ENCODE measurements at regions not wholly inside any gene's neighbourhood (a gene's known extent, or its start where the extent isn't known, plus 50 kb on each side); places are given as distances from the start of the nearest gene placed in this dataset.
A peak's percentile ranks its signal among the peaks of the same experiment; 100 is the strongest.
"Not testable (repeated sequence)": the region's sequence is repeated elsewhere in the genome, so short reads cannot be mapped to it uniquely, and the experiment has no call there.

DNA sequence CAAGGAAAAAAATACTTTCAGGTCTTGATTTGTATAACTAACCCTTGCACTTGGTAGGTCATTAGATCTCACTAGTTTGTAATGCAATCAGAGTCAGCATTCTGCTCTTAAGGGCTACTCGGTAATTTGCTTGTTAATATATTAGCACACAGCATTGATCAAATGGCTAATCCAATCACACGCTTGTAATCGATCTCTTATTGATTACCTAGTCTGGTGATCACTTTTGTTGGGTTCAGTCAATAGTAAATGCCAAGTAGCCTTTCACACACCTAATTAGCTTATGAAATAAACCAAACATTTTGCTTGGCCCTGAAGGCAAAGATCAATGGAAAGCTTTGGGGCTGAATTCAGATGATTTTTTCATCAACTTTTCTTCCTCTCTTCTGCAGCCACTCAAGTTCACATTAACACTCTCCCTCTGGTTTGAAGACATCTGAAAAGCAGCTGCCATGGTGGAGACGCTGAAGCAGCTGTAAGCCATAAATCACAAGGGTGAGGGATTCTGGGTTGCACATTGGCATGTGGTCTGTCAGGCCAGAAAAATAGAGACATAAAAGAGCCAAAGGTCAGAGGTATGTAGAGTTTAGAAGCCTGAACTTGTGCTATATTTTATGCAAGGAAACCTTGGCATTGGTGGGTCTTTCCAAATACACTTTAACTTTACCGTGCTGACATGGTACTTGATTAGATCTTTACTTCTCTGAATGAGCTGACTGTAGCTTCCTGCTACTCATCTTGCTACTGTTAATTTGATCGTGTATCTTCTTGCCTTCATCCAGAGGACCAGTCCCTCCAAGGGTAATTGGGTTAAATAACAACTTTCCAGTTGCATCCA lies 234.4 kb downstream of the SIM1 start:
- Mint-ChIP-seq H3K27me3 (ENCODE audit: low read depth in 3 of 3) (peaks cover 0 to 2% (median 0%) of the 10 kb centered on the region in 3 donors), H3K9me3 (no peaks in the 10 kb centered on the region), H3K4me3 (peak overlapping the region in 2 of 5 donors; percentile 28 to 94), H3K27ac (peak overlapping the region in 2 of 6 donors; percentile 36 to 62), H3K4me1 (peaks cover 7 to 9% of the 10 kb centered on the region in 2 donors), H3K36me3 (no peaks in the 10 kb centered on the region)
- no peak for DNase-seq

DNA sequence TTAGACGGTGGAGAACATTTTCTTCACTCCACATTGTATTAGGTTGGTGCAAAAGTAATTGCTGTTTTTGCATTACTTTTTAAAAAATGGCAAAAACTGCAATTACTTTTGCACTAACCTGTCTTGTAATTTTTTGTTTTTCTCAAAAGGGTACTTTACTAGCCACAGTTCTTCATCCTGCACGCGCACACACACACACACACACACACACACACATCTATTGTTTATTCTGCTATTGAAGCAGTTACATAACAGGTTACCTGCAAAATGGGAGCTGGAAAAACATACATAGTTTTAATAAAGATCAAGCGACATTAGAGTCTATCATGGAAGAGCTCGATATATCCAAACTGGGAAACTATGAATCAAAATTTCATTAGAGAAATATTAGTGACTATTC lies 235.2 kb downstream of the SIM1 start:
- Mint-ChIP-seq H3K4me3 (peak overlapping the region in 4 of 5 donors; percentile 34 to 94 (median 66)), H3K9me3 (peaks cover 0 to under 1% (median 0%) of the 10 kb centered on the region in 6 donors), H3K27me3 (ENCODE audit: low read depth in 3 of 3) (peaks cover 0 to 2% (median under 1%) of the 10 kb centered on the region in 3 donors), H3K4me1 (peaks cover 7 to 9% of the 10 kb centered on the region in 2 donors), H3K36me3 (no peaks in the 10 kb centered on the region), H3K27ac (peak overlapping the region in 1 of 6 donors; percentile 85)
- no peak for DNase-seq

DNA sequence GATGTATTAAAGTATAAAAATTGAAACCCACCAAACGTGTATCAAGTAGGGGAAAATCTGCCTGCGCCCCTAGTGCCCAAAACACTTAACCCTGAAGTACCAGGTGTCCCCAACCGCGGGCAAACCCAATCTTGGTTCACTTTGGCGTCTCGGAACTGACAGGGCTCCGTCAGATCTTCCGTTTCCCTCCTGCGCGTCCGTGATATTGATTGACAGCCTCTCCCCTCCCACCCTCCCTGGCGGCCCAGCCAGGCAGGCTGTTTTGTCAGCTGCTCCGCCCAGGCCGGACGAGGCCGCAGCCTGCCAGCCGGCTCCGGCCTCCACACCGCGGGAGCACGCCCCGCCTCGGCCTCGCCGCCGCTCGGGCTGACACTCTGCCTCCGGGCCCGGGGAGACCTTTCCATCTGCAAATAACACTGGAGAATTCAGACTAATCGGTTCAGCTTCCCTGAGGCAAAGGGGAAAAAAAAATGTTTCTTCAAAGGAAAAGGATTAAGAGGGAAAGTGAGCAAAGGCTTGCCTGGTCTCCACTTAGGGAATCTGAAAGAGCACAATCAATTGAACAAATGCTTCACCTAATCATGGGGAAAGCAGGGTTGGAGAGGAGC lies 234.9 kb upstream of the MCHR2 start:
- Mint-ChIP-seq H3K4me3 (peak overlapping the region; percentile 70 to 95 (median 82)), H3K27me3 (ENCODE audit: low read depth in 3 of 3) (peaks cover 0 to 2% (median 2%) of the 10 kb centered on the region in 3 donors), H3K9me3 (peaks cover 0 to 2% (median 0%) of the 10 kb centered on the region in 6 donors), H3K36me3 (no peaks in the 10 kb centered on the region), H3K4me1 (peaks cover 7 to 9% of the 10 kb centered on the region in 2 donors), H3K27ac (peak overlapping the region in 2 of 6 donors; percentile 79 to 92)
- DNase-seq = peak; percentile 3 to 56 (median 7)

DNA sequence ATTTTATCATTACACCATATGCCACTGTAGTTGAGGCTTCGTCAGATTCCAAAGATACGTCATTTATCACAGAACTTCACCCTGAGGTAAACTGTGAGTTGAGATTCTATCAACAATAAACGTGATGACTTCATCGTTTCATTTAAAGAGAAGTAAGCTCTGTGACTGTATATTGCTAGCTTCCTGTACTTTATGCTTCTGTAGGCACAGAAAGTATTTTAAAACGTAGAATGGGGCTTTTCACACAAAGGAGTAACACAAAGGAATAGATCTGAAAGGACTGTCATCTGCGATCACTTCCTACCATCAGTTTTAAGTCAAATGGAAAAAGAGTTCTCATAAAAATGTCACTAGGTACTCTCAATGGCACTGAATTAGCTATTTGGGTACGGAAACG lies 234.4 kb upstream of the MCHR2 start:
- Mint-ChIP-seq H3K9me3 (peaks cover 0 to 2% (median 0%) of the 10 kb centered on the region in 6 donors), H3K27me3 (ENCODE audit: low read depth in 3 of 3) (peaks cover 0 to 2% (median 2%) of the 10 kb centered on the region in 3 donors), H3K27ac (peak overlapping the region in 2 of 6 donors; percentile 79 to 92), H3K4me3 (peak overlapping the region; percentile 59 to 95 (median 79)), H3K36me3 (no peaks in the 10 kb centered on the region), H3K4me1 (peaks cover 7 to 9% of the 10 kb centered on the region in 2 donors)
- DNase-seq = no peak

DNA sequence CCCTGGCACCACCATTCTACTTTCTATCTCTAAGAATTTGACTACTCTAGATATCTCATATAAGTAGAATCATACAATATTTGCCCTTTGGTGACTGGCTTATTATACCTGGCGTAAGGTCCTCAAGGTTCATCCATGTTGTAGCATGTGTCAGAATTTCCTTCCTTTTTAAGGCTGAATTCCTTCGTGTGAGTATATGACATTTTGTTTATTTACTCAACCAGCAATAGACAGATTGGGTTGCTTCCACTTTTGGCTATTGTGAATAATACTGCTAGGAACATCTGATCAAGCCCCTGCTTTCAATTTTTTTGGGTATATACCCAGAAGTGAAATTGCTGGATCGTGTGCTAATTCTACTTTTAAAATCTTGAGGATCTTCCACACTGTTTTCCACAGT lies 232.8 kb upstream of the MCHR2 start:
- Mint-ChIP-seq H3K4me1 (peaks cover 7 to 9% of the 10 kb centered on the region in 2 donors), H3K4me3 (no peak overlapping the region), H3K9me3 (peaks cover 0 to 5% (median 0%) of the 10 kb centered on the region in 6 donors), H3K36me3 (no peaks in the 10 kb centered on the region), H3K27ac (no peak overlapping the region), H3K27me3 (ENCODE audit: low read depth in 3 of 3) (peaks cover 0 to 2% (median 0%) of the 10 kb centered on the region in 3 donors)
- no peak for DNase-seq

DNA sequence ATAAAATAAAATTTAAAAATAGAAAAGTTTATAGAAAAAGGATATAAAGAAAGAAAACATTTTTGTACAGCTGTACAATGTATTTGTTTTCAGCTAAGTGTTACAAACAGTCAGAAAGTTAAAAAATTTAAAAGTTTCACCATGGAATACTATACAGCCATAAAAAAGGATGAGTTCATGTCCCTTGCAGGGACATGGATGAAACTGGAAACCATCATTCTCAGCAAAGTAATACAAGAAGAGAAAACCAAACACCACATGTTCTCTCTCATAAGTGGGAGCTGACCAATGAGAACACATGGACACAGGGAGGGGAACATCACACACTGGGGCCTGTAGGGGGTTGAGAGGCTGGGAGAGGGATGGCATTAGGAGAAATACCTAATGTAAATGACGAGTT lies 229.9 kb upstream of the MCHR2 start:
- not testable (repeated sequence) for H3K27ac Mint-ChIP-seq; H3K9me3 Mint-ChIP-seq; H3K4me1 Mint-ChIP-seq; H3K36me3 Mint-ChIP-seq; DNase-seq; H3K27me3 Mint-ChIP-seq (ENCODE audit: low read depth in 3 of 3); H3K4me3 Mint-ChIP-seq

DNA sequence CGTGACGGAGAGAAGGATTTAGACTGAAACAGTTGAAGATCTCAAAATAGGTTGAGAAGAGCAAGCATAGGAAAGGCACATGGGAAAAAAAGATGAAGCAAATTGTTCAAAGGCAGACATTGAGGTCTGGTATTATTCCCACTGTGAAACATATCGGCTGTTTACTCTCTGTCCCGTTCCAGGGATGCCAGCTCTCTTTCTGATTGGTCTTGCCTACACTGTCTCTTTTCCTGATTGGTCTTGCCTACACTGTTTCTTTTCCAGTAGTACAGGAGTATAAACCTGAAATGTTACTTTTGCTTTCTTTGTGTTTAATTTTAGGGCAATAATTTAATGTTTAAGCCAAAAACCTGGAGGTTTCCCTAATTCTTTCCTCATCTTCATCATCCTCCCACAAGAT lies 226.5 kb upstream of the MCHR2 start:
- peaks cover 0 to 5% (median under 1%) of the 10 kb centered on the region in 6 donors for H3K9me3 Mint-ChIP-seq
- no peak overlapping the region for H3K4me3 Mint-ChIP-seq
- H3K36me3 Mint-ChIP-seq = no peaks in the 10 kb centered on the region
- no peak overlapping the region for H3K27ac Mint-ChIP-seq
- H3K27me3 Mint-ChIP-seq (ENCODE audit: low read depth in 3 of 3) = peaks cover 1 to 6% (median 3%) of the 10 kb centered on the region in 3 donors
- no peaks in the 10 kb centered on the region for H3K4me1 Mint-ChIP-seq
- DNase-seq = no peak

DNA sequence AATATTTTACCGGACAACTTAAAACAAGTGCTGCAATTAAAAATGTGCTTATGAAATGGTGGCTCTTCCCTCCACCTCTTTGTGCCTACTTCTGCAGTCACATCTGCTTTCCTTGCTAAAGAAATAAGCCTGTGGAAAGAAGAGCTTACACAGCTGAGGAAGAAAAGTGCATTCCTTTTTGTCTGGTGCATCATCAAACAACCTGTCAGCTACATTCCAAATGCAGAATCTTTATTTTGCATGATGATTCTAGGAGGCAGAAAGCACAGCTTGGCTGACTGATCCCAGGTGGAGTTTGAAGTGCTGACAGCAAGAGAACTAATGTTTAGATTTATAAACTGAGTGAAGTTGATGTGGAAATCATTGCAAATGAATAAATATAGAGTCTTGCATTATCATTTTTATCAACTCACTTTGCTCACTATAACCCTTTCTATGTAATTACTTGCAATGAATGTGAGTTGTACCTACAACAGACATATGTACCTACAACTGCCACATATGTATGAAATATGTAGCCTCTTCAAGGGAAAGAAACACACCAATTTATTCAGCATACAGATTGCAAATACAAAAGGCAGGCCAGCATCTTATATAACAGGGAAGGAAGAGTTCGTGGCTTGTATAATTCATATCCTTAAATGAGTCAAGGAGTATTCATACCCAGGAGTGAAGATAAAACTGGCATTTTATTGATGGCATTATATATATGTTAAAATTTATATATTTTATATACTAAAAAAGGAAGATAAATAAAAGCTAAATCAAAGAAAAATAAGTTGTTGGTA lies 223.4 kb upstream of the MCHR2 start:
- H3K36me3 Mint-ChIP-seq = no peaks in the 10 kb centered on the region
- no peak overlapping the region for H3K4me3 Mint-ChIP-seq
- H3K27ac Mint-ChIP-seq = no peak overlapping the region
- H3K9me3 Mint-ChIP-seq = peaks cover 0 to 5% (median 0%) of the 10 kb centered on the region in 6 donors
- DNase-seq = no peak
- peaks cover 1 to 4% (median 4%) of the 10 kb centered on the region in 3 donors for H3K27me3 Mint-ChIP-seq (ENCODE audit: low read depth in 3 of 3)
- no peaks in the 10 kb centered on the region for H3K4me1 Mint-ChIP-seq

DNA sequence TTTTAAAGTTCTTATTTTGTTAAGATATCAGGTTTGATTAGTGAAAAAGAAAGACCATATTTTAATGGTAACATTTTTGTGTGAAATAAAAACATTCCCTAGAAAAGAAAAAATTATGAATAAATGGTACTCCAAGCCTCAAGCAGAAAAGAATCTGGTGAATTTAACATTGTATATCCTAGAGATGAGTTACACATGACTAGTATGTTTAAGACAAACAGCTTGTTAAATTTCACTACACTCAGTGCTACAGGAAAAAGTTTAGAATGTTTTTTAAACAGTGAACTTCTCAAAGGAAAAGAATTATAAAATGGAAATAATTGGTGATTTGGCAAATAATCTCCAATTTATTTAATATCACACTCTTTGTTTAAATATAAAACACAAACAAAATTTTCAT lies 222.7 kb upstream of the MCHR2 start:
- Mint-ChIP-seq H3K27me3 (ENCODE audit: low read depth in 3 of 3) (peaks cover 1 to 4% (median 4%) of the 10 kb centered on the region in 3 donors), H3K27ac (no peak overlapping the region), H3K4me3 (no peak overlapping the region), H3K36me3 (no peaks in the 10 kb centered on the region), H3K9me3 (peaks cover 0 to 2% (median 0%) of the 10 kb centered on the region in 6 donors), H3K4me1 (no peaks in the 10 kb centered on the region)
- no peak for DNase-seq

DNA sequence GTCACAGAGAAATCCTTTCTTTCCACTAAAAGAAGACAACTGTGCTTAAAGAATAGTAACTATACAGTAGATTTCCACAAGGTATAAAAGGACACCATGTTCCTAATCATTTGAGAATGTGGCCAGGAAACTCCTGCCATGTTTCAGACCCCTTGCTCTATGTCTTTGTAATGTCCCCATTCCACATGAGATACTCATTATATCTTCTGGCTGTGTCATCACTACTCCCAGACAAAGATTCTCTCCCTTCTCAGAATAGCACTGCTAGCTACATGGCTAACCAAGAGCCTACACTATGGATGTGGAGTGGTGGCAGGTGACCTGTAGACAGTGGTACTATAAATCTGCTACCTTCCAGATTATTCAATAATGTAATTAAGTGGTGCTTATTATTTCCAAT lies 218.1 kb upstream of the MCHR2 start:
- Mint-ChIP-seq H3K36me3 (no peaks in the 10 kb centered on the region), H3K9me3 (peaks cover 0 to 9% (median 0%) of the 10 kb centered on the region in 6 donors), H3K4me3 (no peak overlapping the region), H3K27ac (no peak overlapping the region), H3K4me1 (no peaks in the 10 kb centered on the region), H3K27me3 (ENCODE audit: low read depth in 3 of 3) (peaks cover 0 to 8% (median 3%) of the 10 kb centered on the region in 3 donors)
- DNase-seq = no peak

DNA sequence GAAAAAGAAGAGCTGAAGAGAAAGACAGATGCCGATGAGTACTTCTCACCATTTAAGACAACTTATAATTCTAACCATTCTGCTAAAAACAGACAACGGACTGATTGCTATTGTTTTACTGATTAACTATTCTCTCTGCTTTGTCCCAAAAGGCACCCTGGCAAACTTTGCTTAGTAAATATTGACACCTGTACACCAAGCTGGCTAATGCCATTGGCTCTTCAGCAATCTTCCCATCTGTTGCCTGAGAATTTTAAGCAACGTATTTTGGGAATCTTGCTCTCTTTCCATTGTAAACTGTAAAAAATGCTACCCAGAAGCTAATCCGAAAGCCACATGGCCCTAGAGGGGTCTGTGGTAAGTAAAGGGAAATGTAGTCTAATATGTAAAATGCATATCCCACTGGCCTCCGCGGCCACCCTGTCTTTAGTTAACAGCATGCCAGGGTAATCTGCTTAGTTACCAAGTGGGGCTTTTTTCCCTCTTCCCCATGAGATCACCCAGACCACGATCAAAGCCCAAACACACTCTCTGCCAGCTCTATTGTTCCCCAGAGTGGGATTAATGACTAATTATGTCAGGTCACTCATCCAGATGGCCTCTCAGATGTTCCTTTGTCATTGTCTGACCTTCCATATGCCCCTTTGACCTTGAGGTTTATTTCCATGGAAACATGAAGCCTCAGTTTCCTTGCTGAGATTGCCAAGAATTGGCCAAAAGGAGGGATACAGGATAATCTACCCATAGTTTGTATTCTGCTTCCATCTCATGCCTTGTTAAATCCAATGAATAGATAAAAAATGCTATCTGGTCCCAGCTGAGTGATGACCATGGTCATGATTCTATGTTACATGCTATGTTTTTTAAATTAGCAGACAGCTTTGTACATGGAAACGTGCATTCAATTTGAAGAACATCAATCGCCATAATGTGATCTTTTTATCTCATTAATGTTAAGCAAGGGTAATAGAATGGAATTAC lies 216.4 kb upstream of the MCHR2 start:
- Mint-ChIP-seq H3K27ac (no peak overlapping the region), H3K4me3 (peak overlapping the region in 1 of 5 donors; percentile 10), H3K9me3 (peaks cover 0 to 17% (median 0%) of the 10 kb centered on the region in 6 donors), H3K36me3 (no peaks in the 10 kb centered on the region), H3K4me1 (no peaks in the 10 kb centered on the region), H3K27me3 (ENCODE audit: low read depth in 3 of 3) (peaks cover 0 to 8% (median 3%) of the 10 kb centered on the region in 3 donors)
- DNase-seq = no peak

DNA sequence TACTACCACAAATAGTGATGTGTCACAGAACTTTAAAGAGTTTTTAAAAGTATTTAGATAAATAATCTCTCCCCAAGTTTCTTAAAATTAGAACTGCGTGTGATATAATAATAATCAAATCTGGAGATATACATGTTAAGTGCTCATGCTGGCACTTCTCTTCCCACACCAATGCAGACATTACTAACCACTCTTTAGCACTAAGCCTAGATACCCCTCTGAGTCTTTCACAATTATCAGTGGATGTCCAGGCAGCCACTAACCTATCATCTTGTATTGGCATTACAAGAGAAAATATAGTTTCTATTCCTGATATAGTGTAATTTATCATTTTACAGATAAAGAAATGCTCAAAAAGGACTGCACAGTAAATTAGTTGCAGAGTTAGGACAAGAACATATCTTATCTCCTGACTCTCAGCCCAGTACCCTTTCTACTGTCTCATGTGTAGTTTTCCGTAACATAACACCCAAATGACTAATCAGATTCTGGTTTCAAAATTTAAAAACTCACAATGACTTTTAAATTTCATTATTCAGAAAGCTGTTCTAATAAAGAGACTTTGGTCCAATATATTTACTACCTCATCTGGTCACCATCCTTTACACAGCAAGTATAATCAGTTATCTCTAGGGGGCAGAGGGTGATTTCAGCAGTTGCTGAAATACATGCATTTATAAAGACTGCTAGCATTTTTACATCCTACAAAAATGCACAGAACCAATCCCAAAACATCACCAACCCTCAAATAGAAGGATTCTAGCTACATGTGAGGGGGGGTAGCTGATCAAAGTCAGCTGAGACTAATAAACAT lies 215.5 kb upstream of the MCHR2 start:
- DNase-seq = no peak
- Mint-ChIP-seq H3K9me3 (peaks cover 0 to 17% (median 0%) of the 10 kb centered on the region in 6 donors), H3K27ac (no peak overlapping the region), H3K4me1 (no peaks in the 10 kb centered on the region), H3K36me3 (no peaks in the 10 kb centered on the region), H3K27me3 (ENCODE audit: low read depth in 3 of 3) (peaks cover 0 to 8% (median 3%) of the 10 kb centered on the region in 3 donors), H3K4me3 (no peak overlapping the region)
